OCI-LY1 (cell line): ENCODE measurements at regions not wholly inside any gene's neighbourhood (a gene's known extent, or its start where the extent isn't known, plus 50 kb on each side); places are given as distances from the start of the nearest gene placed in this dataset.

ENCODE experiments used
- H2AFZ ChIP-seq: fragments of 200-600 bp; sonication (generic), shearing (Covaris generic); 2 replicates; pipeline ENCODE4 v1.6.0; 2014; ENCODE audit warnings: antibody characterized with exemption, mild to moderate bottlenecking, low read length
- H3F3A ChIP-seq: fragments of 200-600 bp; sonication (generic), shearing (Covaris generic); 2 replicates; pipeline ENCODE4 v1.6.0; 2014; ENCODE audit warnings: mild to moderate bottlenecking, antibody characterized with exemption, low read length, moderate library complexity; ENCODE audit not compliant: insufficient read depth
- H3K27ac ChIP-seq: fragments of 200-600 bp; sonication (generic); 2 replicates; pipeline ENCODE4 v1.5.1; 2014; ENCODE audit warnings: low read length, mixed run types, mild to moderate bottlenecking, low read depth; ENCODE audit not compliant: poor library complexity, severe bottlenecking
- H3K27me3 ChIP-seq: fragments of 200-600 bp; sonication (generic); 2 replicates; pipeline ENCODE4 v1.6.0; 2014; ENCODE audit warnings: antibody characterized with exemption, mild to moderate bottlenecking, low read length, moderate library complexity; ENCODE audit not compliant: insufficient read depth
- H3K36me3 ChIP-seq: fragments of 200-600 bp; sonication (generic); 2 replicates; pipeline ENCODE4 v1.6.1; 2014; ENCODE audit warnings: mild to moderate bottlenecking, antibody characterized with exemption, low read length, moderate library complexity, mixed read lengths; ENCODE audit not compliant: insufficient read depth
- H3K4me1 ChIP-seq: fragments of 200-600 bp; sonication (generic); 2 replicates; pipeline ENCODE4 v1.5.1; 2014; ENCODE audit warnings: mild to moderate bottlenecking, low read length, moderate library complexity; ENCODE audit not compliant: insufficient read depth, severe bottlenecking
- H3K4me2 ChIP-seq: fragments of 200-600 bp; sonication (generic), shearing (Covaris generic); 2 replicates; pipeline ENCODE4 v1.6.1; 2014; ENCODE audit warnings: low read length
- H3K4me3 ChIP-seq: fragments of 200-600 bp; sonication (generic); 2 replicates; pipeline ENCODE4 v1.5.1; 2014; ENCODE audit warnings: low read length, low read depth, mild to moderate bottlenecking, mixed read lengths; ENCODE audit not compliant: poor library complexity, severe bottlenecking
- H3K79me2 ChIP-seq: fragments of 200-600 bp; shearing (Covaris generic); 2 replicates; pipeline ENCODE4 v1.6.1; 2016; ENCODE audit warnings: mixed run types, low read length, mixed read lengths; ENCODE audit not compliant: insufficient read depth
- H3K9ac ChIP-seq: fragments of 200-600 bp; sonication (generic), shearing (Covaris generic); 2 replicates; pipeline ENCODE4 v1.6.1; 2014; ENCODE audit warnings: mild to moderate bottlenecking, low read length, mixed read lengths
- H3K9me2 ChIP-seq: fragments of 200-600 bp; sonication (generic), shearing (Covaris generic); 2 replicates; pipeline ENCODE4 v1.6.1; 2014; ENCODE audit warnings: low read depth, mild to moderate bottlenecking, low read length, mixed read lengths
- H3K9me3 ChIP-seq: fragments of 200-600 bp; shearing (Covaris generic); 2 replicates; pipeline ENCODE4 v1.6.1; 2014; ENCODE audit warnings: low read length, mixed read lengths
- H4K20me1 ChIP-seq: fragments of 200-600 bp; sonication (generic), shearing (Covaris generic); 2 replicates; pipeline ENCODE4 v1.6.0; 2016; ENCODE audit warnings: mild to moderate bottlenecking, low read length; ENCODE audit not compliant: insufficient read depth
- CTCF ChIP-seq: fragments of 200-600 bp; sonication (generic), shearing (Covaris generic); IDR thresholded peaks from 2 replicates; pipeline ENCODE4 v1.5.1; 2017; ENCODE audit warnings: mild to moderate bottlenecking, antibody characterized with exemption, low read length, moderate library complexity, mixed read lengths
- EZH2 ChIP-seq: fragments of 200-600 bp; sonication (generic), shearing (Covaris generic); IDR thresholded peaks from 2 replicates; pipeline ENCODE4 v1.8.0; 2017; ENCODE audit warnings: borderline replicate concordance, mixed run types, mild to moderate bottlenecking, antibody characterized with exemption, low read length, moderate library complexity, mixed read lengths

GRCh38 chr13:47237571-47237970 lies 340.7 kb upstream of the HTR2A start:
- Histone ChIP-seq H2AFZ (no peak overlapping the region), H3K4me1 (no peaks in the 10 kb centered on the region)

DNA sequence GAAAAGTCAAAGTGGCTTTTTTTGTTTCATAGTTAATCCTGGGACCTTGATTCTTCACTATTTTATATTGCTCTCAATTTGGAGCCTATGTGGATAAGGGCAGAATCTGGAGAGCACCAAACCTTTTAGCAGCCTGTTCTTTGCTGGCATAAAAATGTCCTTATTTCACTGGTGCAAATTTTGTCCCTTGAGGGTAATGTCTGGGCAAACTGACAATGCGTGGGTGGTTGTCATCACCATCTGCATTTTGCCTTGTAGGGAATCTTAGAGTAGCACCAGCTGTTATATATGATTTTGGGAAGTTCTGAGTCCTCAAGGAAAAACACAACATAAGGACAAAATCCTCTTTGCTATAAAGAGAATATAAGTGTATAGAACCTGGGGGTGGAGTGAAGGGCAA lies 336.9 kb upstream of the HTR2A start:
- TF ChIP-seq CTCF (no peak), EZH2 (no peak)
- H3K36me3 ChIP-seq = no peaks in the 10 kb centered on the region
- H4K20me1 ChIP-seq = no peaks in the 10 kb centered on the region
- H2AFZ ChIP-seq = no peak overlapping the region
- no peaks in the 10 kb centered on the region for H3K9me2 ChIP-seq
- H3K4me3 ChIP-seq = no peak overlapping the region
- H3K27me3 ChIP-seq = no peaks in the 10 kb centered on the region
- no peaks in the 10 kb centered on the region for H3K79me2 ChIP-seq
- H3K9ac ChIP-seq = no peak overlapping the region
- H3K27ac ChIP-seq = no peak overlapping the region
- no peak overlapping the region for H3K4me2 ChIP-seq
- 0 out of 2 replicates have a peak, but pooled peaks cover 2% of the 10 kb centered on the region for H3K9me3 ChIP-seq
- H3K4me1 ChIP-seq = no peaks in the 10 kb centered on the region
- no peaks in the 10 kb centered on the region for H3F3A ChIP-seq

More at GRCh38 chr13:47237571-47237970, 340.7 kb upstream of the HTR2A start:
- Histone ChIP-seq H3K9me3 (no peaks in the 10 kb centered on the region), H3K36me3 (no peaks in the 10 kb centered on the region), H3K27ac (no peak overlapping the region), H3K9me2 (no peaks in the 10 kb centered on the region), H3F3A (no peaks in the 10 kb centered on the region), H3K9ac (no peak overlapping the region), H3K4me2 (no peak overlapping the region), H4K20me1 (no peaks in the 10 kb centered on the region), H3K79me2 (no peaks in the 10 kb centered on the region), H3K27me3 (no peaks in the 10 kb centered on the region), H3K4me3 (no peak overlapping the region)
- no peak for TF ChIP-seq EZH2
- no peak for TF ChIP-seq CTCF

DNA sequence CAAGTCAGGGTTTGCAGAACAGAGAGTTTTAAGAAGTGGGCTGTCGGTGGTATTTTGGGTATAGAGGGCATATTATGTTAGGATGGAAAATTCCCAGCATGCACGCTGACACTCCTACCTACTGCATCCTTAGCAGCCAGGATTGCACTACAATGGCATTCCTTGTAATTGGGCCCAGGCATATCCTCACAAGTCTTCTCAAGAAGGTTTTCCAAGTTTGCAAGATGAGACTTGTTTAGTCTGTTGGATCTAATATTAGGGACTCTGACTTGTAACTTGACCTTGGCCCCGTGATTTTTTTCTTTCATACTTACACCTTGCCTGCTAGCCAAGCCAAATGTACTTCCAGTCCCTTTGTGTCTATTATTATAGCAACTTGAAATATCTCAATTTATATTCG lies 335.7 kb upstream of the HTR2A start:
- Histone ChIP-seq H3K9ac (no peak overlapping the region), H3K36me3 (no peaks in the 10 kb centered on the region), H3K27me3 (no peaks in the 10 kb centered on the region), H4K20me1 (no peaks in the 10 kb centered on the region), H3K9me3 (0 out of 2 replicates have a peak, but pooled peaks cover 2% of the 10 kb centered on the region), H3K4me3 (no peak overlapping the region), H3K4me2 (no peak overlapping the region), H3F3A (no peaks in the 10 kb centered on the region), H3K79me2 (no peaks in the 10 kb centered on the region), H3K9me2 (no peaks in the 10 kb centered on the region), H3K27ac (no peak overlapping the region), H3K4me1 (no peaks in the 10 kb centered on the region), H2AFZ (no peak overlapping the region)
- TF ChIP-seq CTCF = no peak
- TF ChIP-seq EZH2 = no peak
